ENCODE measurements at regions not wholly inside any gene's neighbourhood (a gene's known extent, or its start where the extent isn't known, plus 50 kb on each side); places are given as distances from the start of the nearest gene placed in this dataset.
"Not testable (repeated sequence)": the region's sequence is repeated elsewhere in the genome, so short reads cannot be mapped to it uniquely, and the experiment has no call there.

DNA sequence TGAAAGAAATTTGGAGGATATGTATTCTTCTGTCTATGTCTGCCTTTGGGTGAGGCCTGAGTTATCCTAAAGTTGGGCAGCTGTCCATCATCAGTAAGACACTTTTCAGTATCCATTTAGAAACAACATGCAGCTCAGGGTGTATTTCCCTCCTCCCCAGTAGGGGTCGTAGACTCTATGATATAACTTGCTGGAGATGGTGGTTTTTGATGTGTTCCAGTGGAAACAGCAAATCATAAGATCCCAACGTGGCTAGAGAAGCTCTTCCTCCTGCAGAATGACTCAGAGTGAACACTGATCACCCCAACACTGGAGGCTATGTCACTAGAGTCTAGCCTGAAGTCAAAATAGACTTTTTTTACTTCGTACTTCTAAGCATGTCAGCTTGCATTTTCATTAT lies 331.6 kb upstream of the STXBP6 start:
- intact Hi-C loops (cut with DNase I), result no loop called here
- Histone ChIP-seq H3K4me3 (no peak overlapping the region), H3K27me3 (no peaks in the 10 kb centered on the region), H3K4me1 (no peaks in the 10 kb centered on the region), H3K36me3 (no peaks in the 10 kb centered on the region), H3K9me3 (peaks cover 0 to 7% (median 3%) of the 10 kb centered on the region in 4 donors), H3K27ac (replicated peaks in 1 of 4) (no peak overlapping the region)
- no peak for DNase-seq (ENCODE audit: extremely low spot score)
- no peak for TF ChIP-seq EP300 (IDR thresholded peaks at IDR 0.05)
- TF ChIP-seq, protein P1, sequence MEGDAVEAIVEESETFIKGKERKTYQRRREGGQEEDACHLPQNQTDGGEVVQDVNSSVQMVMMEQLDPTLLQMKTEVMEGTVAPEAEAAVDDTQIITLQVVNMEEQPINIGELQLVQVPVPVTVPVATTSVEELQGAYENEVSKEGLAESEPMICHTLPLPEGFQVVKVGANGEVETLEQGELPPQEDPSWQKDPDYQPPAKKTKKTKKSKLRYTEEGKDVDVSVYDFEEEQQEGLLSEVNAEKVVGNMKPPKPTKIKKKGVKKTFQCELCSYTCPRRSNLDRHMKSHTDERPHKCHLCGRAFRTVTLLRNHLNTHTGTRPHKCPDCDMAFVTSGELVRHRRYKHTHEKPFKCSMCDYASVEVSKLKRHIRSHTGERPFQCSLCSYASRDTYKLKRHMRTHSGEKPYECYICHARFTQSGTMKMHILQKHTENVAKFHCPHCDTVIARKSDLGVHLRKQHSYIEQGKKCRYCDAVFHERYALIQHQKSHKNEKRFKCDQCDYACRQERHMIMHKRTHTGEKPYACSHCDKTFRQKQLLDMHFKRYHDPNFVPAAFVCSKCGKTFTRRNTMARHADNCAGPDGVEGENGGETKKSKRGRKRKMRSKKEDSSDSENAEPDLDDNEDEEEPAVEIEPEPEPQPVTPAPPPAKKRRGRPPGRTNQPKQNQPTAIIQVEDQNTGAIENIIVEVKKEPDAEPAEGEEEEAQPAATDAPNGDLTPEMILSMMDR (IDR thresholded peaks at IDR 0.05), result no peak
- TF ChIP-seq POLR2A (IDR thresholded peaks at IDR 0.05; ENCODE audit: low read depth), result no peak
- TF ChIP-seq POLR2AphosphoS5 (IDR thresholded peaks at IDR 0.05), result no peak
- WGBS, result 54% methylated on average over 3 of the region's 3 CpGs

GRCh38 chr14:25375639-25376038 lies 325.7 kb upstream of the STXBP6 start:
- Histone ChIP-seq H3K4me1 (no peaks in the 10 kb centered on the region), H3K36me3 (no peaks in the 10 kb centered on the region), H3K27ac (replicated peaks in 1 of 4) (no peak overlapping the region), H3K9me3 (peaks cover 0 to 7% (median 3%) of the 10 kb centered on the region in 4 donors), H3K27me3 (no peaks in the 10 kb centered on the region), H3K4me3 (no peak overlapping the region)
- TF ChIP-seq POLR2A (IDR thresholded peaks at IDR 0.05; ENCODE audit: low read depth) (no peak), POLR2AphosphoS5 (IDR thresholded peaks at IDR 0.05) (no peak)
- TF ChIP-seq, protein P1 (IDR thresholded peaks at IDR 0.05), result no peak
- DNase-seq (ENCODE audit: extremely low spot score), result no peak
- intact Hi-C loops (cut with DNase I), result no loop called here
- WGBS, result 89% methylated on average over 2 of the region's 2 CpGs

- Histone ChIP-seq H3K9me3 (no peaks in the 10 kb centered on the region), H3K4me1 (no peaks in the 10 kb centered on the region), H3K36me3 (no peaks in the 10 kb centered on the region), H3K27ac (replicated peaks in 1 of 4) (no peak overlapping the region), H3K4me3 (no peak overlapping the region), H3K27me3 (no peaks in the 10 kb centered on the region)
- intact Hi-C loops (cut with DNase I), result no loop called here
- no peak for DNase-seq (ENCODE audit: extremely low spot score)
- TF ChIP-seq, protein P1 (IDR thresholded peaks at IDR 0.05), result no peak
- TF ChIP-seq POLR2AphosphoS5 (IDR thresholded peaks at IDR 0.05) (no peak), POLR2A (IDR thresholded peaks at IDR 0.05; ENCODE audit: low read depth) (no peak), EP300 (IDR thresholded peaks at IDR 0.05) (no peak)
- WGBS, result 71% methylated on average over 1 of the region's 1 CpG
Observed at GRCh38 chr14:25371068-25371467, 321.1 kb upstream of the STXBP6 start.

GRCh38 chr14:25370057-25370456 lies 320.1 kb upstream of the STXBP6 start:
- H3K27me3 ChIP-seq, result not testable (repeated sequence)

DNA sequence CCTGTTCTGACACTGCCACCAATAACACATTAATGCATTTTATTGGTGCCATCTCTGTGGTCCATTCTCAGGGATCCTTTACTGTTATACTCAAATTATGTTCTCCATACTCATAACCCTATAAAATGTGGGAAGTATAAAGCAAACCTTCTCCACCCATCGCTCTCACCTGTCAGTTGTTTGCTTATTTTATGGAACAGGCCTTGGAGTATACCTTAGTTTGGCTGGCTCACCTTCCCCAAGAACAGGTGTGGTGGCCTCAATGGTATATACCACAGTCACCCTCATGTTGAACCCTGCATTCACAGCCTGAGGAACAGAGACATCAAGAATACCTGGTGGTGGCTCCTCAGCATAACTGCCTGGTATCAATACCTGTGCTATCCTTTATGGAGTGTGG lies 308.4 kb upstream of the STXBP6 start:
- Histone ChIP-seq H3K27ac (replicated peaks in 1 of 4) (no peak overlapping the region), H3K9me3 (no peaks in the 10 kb centered on the region), H3K4me3 (no peak overlapping the region), H3K4me1 (no peaks in the 10 kb centered on the region), H3K27me3 (no peaks in the 10 kb centered on the region), H3K36me3 (no peaks in the 10 kb centered on the region)
- TF ChIP-seq POLR2AphosphoS5 (IDR thresholded peaks at IDR 0.05), result no peak
- TF ChIP-seq EP300 (IDR thresholded peaks at IDR 0.05), result no peak
- TF ChIP-seq, protein P1 (IDR thresholded peaks at IDR 0.05), result no peak
- TF ChIP-seq POLR2A (IDR thresholded peaks at IDR 0.05; ENCODE audit: low read depth), result no peak
- intact Hi-C loops (cut with DNase I), result no loop called here
- DNase-seq (ENCODE audit: extremely low spot score), result no peak
- 83% methylated on average over 1 of the region's 1 CpG for WGBS

More at GRCh38 chr14:25370057-25370456, 320.1 kb upstream of the STXBP6 start:
- H3K4me1 ChIP-seq; DNase-seq (ENCODE audit: extremely low spot score); H3K36me3 ChIP-seq; H3K9me3 ChIP-seq; H3K27ac ChIP-seq (replicated peaks in 1 of 4); H3K4me3 ChIP-seq; intact Hi-C loops (cut with DNase I): not testable (repeated sequence)
- 93% methylated on average over 9 of the region's 10 CpGs for WGBS

Measured in esophagus muscularis mucosa (tissue), 4 donors.